ENCODE measurements at regions not wholly inside any gene's neighbourhood (a gene's known extent, or its start where the extent isn't known, plus 50 kb on each side); places are given as distances from the start of the nearest gene placed in this dataset.
A peak's percentile ranks its signal among the peaks of the same experiment; 100 is the strongest.

DNA sequence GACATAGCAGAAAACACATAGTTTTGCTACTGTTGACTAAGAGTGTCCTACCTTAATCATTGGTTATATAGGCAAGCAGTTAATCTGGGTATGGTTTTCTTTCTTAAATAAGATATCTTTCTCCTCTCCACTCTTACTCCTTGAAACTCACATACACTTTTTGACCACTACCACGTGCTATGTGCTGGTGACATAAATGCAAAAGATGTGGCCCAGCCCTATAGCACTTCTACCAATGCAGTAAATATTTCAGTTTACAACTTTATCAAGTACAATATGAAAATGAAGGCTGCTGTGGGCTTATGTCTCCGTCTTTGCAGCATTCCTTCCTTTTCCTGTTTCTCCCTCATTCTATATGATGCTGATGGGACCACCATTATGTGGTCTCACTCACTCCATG, 410.2 kb upstream of the CFAP20DC start:
- Histone ChIP-seq H3K36me3 (ENCODE audit: low read depth) (no peaks in the 10 kb centered on the region), H3K27me3 (ENCODE audit: insufficient read depth, poor library complexity, severe bottlenecking) (no peaks in the 10 kb centered on the region), H3K9me3 (ENCODE audit: severe bottlenecking) (no peaks in the 10 kb centered on the region), H3K4me1 (ENCODE audit: insufficient read depth, poor library complexity, severe bottlenecking) (no peaks in the 10 kb centered on the region), H3K27ac (ENCODE audit: poor library complexity, severe bottlenecking) (no peak overlapping the region), H3K4me3 (ENCODE audit: severe bottlenecking) (no peak overlapping the region)
- ATAC-seq (ENCODE audit: low read depth) (no peak), DNase-seq (ENCODE audit: low spot score) (no peak)
- no peak for TF ChIP-seq CTCF (IDR thresholded peaks at IDR 0.05; ENCODE audit: poor library complexity, severe bottlenecking)

DNA sequence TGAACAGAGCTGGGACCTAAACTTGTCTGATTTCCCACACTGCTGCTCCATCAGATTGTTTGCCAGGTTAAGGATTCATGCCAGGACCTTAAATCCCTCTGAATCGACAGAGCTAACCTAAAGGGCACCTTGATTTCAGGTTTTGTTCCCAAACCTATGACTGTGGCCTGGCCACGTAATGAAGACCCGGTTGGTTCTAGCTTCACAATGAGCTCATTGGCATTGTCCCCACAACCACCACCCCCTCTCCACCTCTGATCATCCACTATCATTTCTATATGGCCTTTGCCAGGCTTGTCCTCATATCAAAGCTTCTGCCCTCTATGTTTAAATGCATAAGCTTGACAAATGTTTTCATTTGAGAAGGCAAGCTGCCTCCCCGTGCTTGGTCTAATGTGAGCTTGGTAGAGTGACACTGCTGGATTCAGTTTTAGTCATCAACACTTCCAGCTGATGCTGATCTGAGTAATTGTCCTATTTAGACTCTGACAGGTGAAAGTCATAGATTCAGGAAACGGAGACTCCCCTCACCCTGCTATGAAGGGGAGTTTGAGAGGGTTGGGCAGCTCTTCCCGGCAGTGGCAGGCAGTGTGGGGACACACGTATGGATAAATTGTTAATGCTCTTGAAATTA, 407.1 kb upstream of the CFAP20DC start:
- no peak for TF ChIP-seq CTCF (IDR thresholded peaks at IDR 0.05; ENCODE audit: poor library complexity, severe bottlenecking)
- ATAC-seq (ENCODE audit: low read depth): no peak
- Histone ChIP-seq H3K27me3 (ENCODE audit: insufficient read depth, poor library complexity, severe bottlenecking) (no peaks in the 10 kb centered on the region), H3K36me3 (ENCODE audit: low read depth) (no peaks in the 10 kb centered on the region), H3K4me3 (ENCODE audit: severe bottlenecking) (no peak overlapping the region), H3K27ac (ENCODE audit: poor library complexity, severe bottlenecking) (no peak overlapping the region), H3K4me1 (ENCODE audit: insufficient read depth, poor library complexity, severe bottlenecking) (no peaks in the 10 kb centered on the region), H3K9me3 (ENCODE audit: severe bottlenecking) (no peaks in the 10 kb centered on the region)
- no peak for DNase-seq (ENCODE audit: low spot score)

GRCh38 chr3:59451800-59452746, 402.2 kb upstream of the CFAP20DC start:
- H3K27ac ChIP-seq (ENCODE audit: poor library complexity, severe bottlenecking): peak overlapping the region; percentile 35
- no peaks in the 10 kb centered on the region for H3K9me3 ChIP-seq (ENCODE audit: severe bottlenecking)
- H3K36me3 ChIP-seq (ENCODE audit: low read depth): no peaks in the 10 kb centered on the region
- peaks cover 5% of the 10 kb centered on the region for H3K4me1 ChIP-seq (ENCODE audit: insufficient read depth, poor library complexity, severe bottlenecking)
- H3K27me3 ChIP-seq (ENCODE audit: insufficient read depth, poor library complexity, severe bottlenecking): no peaks in the 10 kb centered on the region
- TF ChIP-seq CTCF (IDR thresholded peaks at IDR 0.05; ENCODE audit: poor library complexity, severe bottlenecking): no peak
- DNase-seq (ENCODE audit: low spot score) (no peak), ATAC-seq (ENCODE audit: low read depth) (no peak)
- no peak overlapping the region for H3K4me3 ChIP-seq (ENCODE audit: severe bottlenecking)

DNA sequence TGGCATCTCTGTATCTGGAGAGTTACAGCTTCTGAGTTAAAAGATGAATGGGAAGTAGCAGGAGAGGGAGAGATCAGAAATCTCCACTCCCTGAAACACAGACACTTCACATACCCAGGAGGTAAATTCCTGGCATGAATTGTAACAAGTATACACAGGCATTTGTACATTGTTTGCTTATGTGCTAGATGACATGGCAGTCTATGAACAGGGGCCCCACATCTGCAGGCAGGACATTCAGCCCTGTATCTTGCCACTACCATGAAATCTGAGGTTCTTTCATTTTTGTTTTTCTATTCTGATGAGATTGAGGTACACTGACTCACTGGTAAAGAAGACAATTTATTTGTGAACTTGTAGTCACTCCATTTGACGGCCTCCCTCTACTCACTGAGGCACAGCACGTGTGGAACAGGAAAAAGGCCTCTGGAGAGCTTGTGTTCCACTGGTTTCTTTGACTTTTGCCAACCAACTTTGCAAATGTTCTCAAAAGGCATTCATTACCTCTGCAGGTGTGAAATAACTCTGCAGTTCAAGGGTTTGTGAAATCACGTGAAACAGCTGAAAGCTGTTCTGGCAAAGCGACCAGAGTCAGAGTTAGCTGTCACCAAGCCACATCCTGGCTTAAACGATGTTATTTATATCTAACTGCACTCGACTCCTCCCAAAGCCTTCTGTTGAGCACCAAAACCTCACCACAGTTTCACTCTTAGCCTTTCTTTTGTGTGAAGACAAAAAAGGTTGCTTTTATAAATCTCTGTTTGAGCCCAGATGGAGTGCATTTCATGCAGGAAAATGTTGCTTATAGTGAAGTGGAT, 401.3 kb upstream of the CFAP20DC start:
- Histone ChIP-seq H3K4me3 (ENCODE audit: severe bottlenecking) (no peak overlapping the region), H3K9me3 (ENCODE audit: severe bottlenecking) (no peaks in the 10 kb centered on the region), H3K4me1 (ENCODE audit: insufficient read depth, poor library complexity, severe bottlenecking) (peaks cover 5% of the 10 kb centered on the region), H3K27me3 (ENCODE audit: insufficient read depth, poor library complexity, severe bottlenecking) (no peaks in the 10 kb centered on the region), H3K27ac (ENCODE audit: poor library complexity, severe bottlenecking) (peak overlapping the region; percentile 35), H3K36me3 (ENCODE audit: low read depth) (no peaks in the 10 kb centered on the region)
- TF ChIP-seq CTCF (IDR thresholded peaks at IDR 0.05; ENCODE audit: poor library complexity, severe bottlenecking): no peak
- ATAC-seq (ENCODE audit: low read depth) (peak; percentile 78), DNase-seq (ENCODE audit: low spot score) (no peak)

Measured in RWPE2 (cell line).